ENCODE measurements at regions not wholly inside any gene's neighbourhood (a gene's known extent, or its start where the extent isn't known, plus 50 kb on each side); places are given as distances from the start of the nearest gene placed in this dataset.
"Not testable (repeated sequence)": the region's sequence is repeated elsewhere in the genome, so short reads cannot be mapped to it uniquely, and the experiment has no call there.

- no peak for DNase-seq
Measured at GRCh38 chr22:22759371-22759770, 115.0 kb downstream of the GGTLC2 start.

GRCh38 chr22:22759889-22760546, 115.6 kb downstream of the GGTLC2 start:
- DNase-seq: no peak

GRCh38 chr22:22761606-22761962, 117.2 kb downstream of the GGTLC2 start:
- DNase-seq: no peak

- no peak for DNase-seq
Measured at GRCh38 chr22:22761963-22762772, 117.8 kb downstream of the GGTLC2 start.

- DNase-seq: no peak
Measured at GRCh38 chr22:22763512-22763911, 119.1 kb downstream of the GGTLC2 start.

- no peak for DNase-seq
Measured at GRCh38 chr22:22764085-22764484, 119.7 kb downstream of the GGTLC2 start.

GRCh38 chr22:22767876-22768602, 119.6 kb upstream of the IGLL5 start:
- no peak for DNase-seq

- no peak for DNase-seq
Measured at GRCh38 chr22:22768885-22769284, 118.7 kb upstream of the IGLL5 start.

- no peak for DNase-seq
Measured at GRCh38 chr22:22769434-22770279, 118.0 kb upstream of the IGLL5 start.

GRCh38 chr22:22770280-22770871, 117.2 kb upstream of the IGLL5 start:
- DNase-seq: no peak

- no peak for DNase-seq
Measured at GRCh38 chr22:22770881-22771280, 116.7 kb upstream of the IGLL5 start.

- no peak for DNase-seq
Measured at GRCh38 chr22:22771696-22772377, 115.8 kb upstream of the IGLL5 start.

GRCh38 chr22:22772396-22772795, 115.2 kb upstream of the IGLL5 start:
- DNase-seq: no peak

GRCh38 chr22:22772883-22773282, 114.7 kb upstream of the IGLL5 start:
- DNase-seq: no peak

- DNase-seq: no peak
Measured at GRCh38 chr22:22773427-22773826, 114.2 kb upstream of the IGLL5 start.

GRCh38 chr22:22773979-22774604, 113.5 kb upstream of the IGLL5 start:
- DNase-seq: no peak

GRCh38 chr22:22774762-22775161, 112.9 kb upstream of the IGLL5 start:
- DNase-seq: not testable (repeated sequence)

GRCh38 chr22:22776121-22776520, 111.5 kb upstream of the IGLL5 start:
- no peak for DNase-seq

GRCh38 chr22:22779213-22779612, 108.4 kb upstream of the IGLL5 start:
- no peak for DNase-seq

GRCh38 chr22:22783575-22783974, 104.0 kb upstream of the IGLL5 start:
- DNase-seq: no peak

GRCh38 chr22:22784249-22785039, 103.2 kb upstream of the IGLL5 start:
- no peak for DNase-seq
